ENCODE measurements at regions not wholly inside any gene's neighbourhood (a gene's known extent, or its start where the extent isn't known, plus 50 kb on each side); places are given as distances from the start of the nearest gene placed in this dataset.

- DNase-seq (ENCODE audit: low read depth, low spot score), result no peak
Measured at GRCh38 chr2:133788386-133788785, 220.1 kb upstream of the NCKAP5 start.

GRCh38 chr2:133789743-133790142 lies 221.5 kb upstream of the NCKAP5 start:
- no peak for DNase-seq (ENCODE audit: low read depth, low spot score)
- H3K4me3 ChIP-seq (ENCODE audit: low read length), result no peak overlapping the region

More at GRCh38 chr2:133788386-133788785, 220.1 kb upstream of the NCKAP5 start:
- no peak overlapping the region for H3K4me3 ChIP-seq (ENCODE audit: low read length)

- no peak overlapping the region for H3K4me3 ChIP-seq (ENCODE audit: low read length)
- DNase-seq (ENCODE audit: low read depth, low spot score), result no peak
Measured at GRCh38 chr2:133790711-133791110, 222.4 kb upstream of the NCKAP5 start.

GRCh38 chr2:133791191-133791590 lies 222.9 kb upstream of the NCKAP5 start:
- no peak for DNase-seq (ENCODE audit: low read depth, low spot score)
- no peak overlapping the region for H3K4me3 ChIP-seq (ENCODE audit: low read length)

GRCh38 chr2:133792223-133792622 lies 224.0 kb upstream of the NCKAP5 start:
- no peak overlapping the region for H3K4me3 ChIP-seq (ENCODE audit: low read length)
- no peak for DNase-seq (ENCODE audit: low read depth, low spot score)

GRCh38 chr2:133794114-133794513 lies 225.9 kb upstream of the NCKAP5 start:
- DNase-seq (ENCODE audit: low read depth, low spot score), result no peak
- H3K4me3 ChIP-seq (ENCODE audit: low read length), result no peak overlapping the region

GRCh38 chr2:133801946-133802345 lies 233.7 kb upstream of the NCKAP5 start:
- DNase-seq (ENCODE audit: low read depth, low spot score), result no peak
- H3K4me3 ChIP-seq (ENCODE audit: low read length), result no peak overlapping the region

GRCh38 chr2:133802409-133803039 lies 234.3 kb upstream of the NCKAP5 start:
- no peak overlapping the region for H3K4me3 ChIP-seq (ENCODE audit: low read length)
- no peak for DNase-seq (ENCODE audit: low read depth, low spot score)

- no peak for DNase-seq (ENCODE audit: low read depth, low spot score)
Measured at GRCh38 chr2:133806564-133806963, 238.3 kb upstream of the NCKAP5 start.

GRCh38 chr2:133809485-133809884 lies 241.2 kb upstream of the NCKAP5 start:
- no peak for DNase-seq (ENCODE audit: low read depth, low spot score)
- H3K4me3 ChIP-seq (ENCODE audit: low read length), result no peak overlapping the region

More at GRCh38 chr2:133806564-133806963, 238.3 kb upstream of the NCKAP5 start:
- H3K4me3 ChIP-seq (ENCODE audit: low read length), result no peak overlapping the region

- no peak for DNase-seq (ENCODE audit: low read depth, low spot score)
- no peak overlapping the region for H3K4me3 ChIP-seq (ENCODE audit: low read length)
Measured at GRCh38 chr2:133810559-133810958, 242.3 kb upstream of the NCKAP5 start.

GRCh38 chr2:133811409-133812125 lies 243.3 kb upstream of the NCKAP5 start:
- DNase-seq (ENCODE audit: low read depth, low spot score), result no peak
- H3K4me3 ChIP-seq (ENCODE audit: low read length), result no peak overlapping the region

- no peak for DNase-seq (ENCODE audit: low read depth, low spot score)
- H3K4me3 ChIP-seq (ENCODE audit: low read length), result no peak overlapping the region
Measured at GRCh38 chr2:133812826-133813617, 244.8 kb upstream of the NCKAP5 start.

GRCh38 chr2:133814890-133815289 lies 246.6 kb upstream of the NCKAP5 start:
- H3K4me3 ChIP-seq (ENCODE audit: low read length), result no peak overlapping the region
- DNase-seq (ENCODE audit: low read depth, low spot score), result no peak

- no peak for DNase-seq (ENCODE audit: low read depth, low spot score)
- no peak overlapping the region for H3K4me3 ChIP-seq (ENCODE audit: low read length)
Measured at GRCh38 chr2:133816037-133816436, 247.8 kb upstream of the NCKAP5 start.

- no peak overlapping the region for H3K4me3 ChIP-seq (ENCODE audit: low read length)
Measured at GRCh38 chr2:133817680-133818566, 249.7 kb upstream of the NCKAP5 start.

GRCh38 chr2:133818661-133819060 lies 250.4 kb upstream of the NCKAP5 start:
- no peak for DNase-seq (ENCODE audit: low read depth, low spot score)

More at GRCh38 chr2:133817680-133818566, 249.7 kb upstream of the NCKAP5 start:
- DNase-seq (ENCODE audit: low read depth, low spot score), result no peak

GRCh38 chr2:133819906-133820305 lies 251.6 kb upstream of the NCKAP5 start:
- H3K4me3 ChIP-seq (ENCODE audit: low read length), result no peak overlapping the region
- DNase-seq (ENCODE audit: low read depth, low spot score), result no peak

More at GRCh38 chr2:133818661-133819060, 250.4 kb upstream of the NCKAP5 start:
- no peak overlapping the region for H3K4me3 ChIP-seq (ENCODE audit: low read length)

All from Jurkat, Clone E6-1 (cell line).